HUES48 (cell line): ENCODE measurements at regions not wholly inside any gene's neighbourhood (a gene's known extent, or its start where the extent isn't known, plus 50 kb on each side); places are given as distances from the start of the nearest gene placed in this dataset.

Experiments used
- H3K27ac ChIP-seq: one replicate; pipeline ENCODE4 v1.7.0; 2013; ENCODE audit warnings: low read depth, low read length, inconsistent platforms
- H3K27me3 ChIP-seq: 2 replicates; pipeline ENCODE4 v1.6.1; 2013; ENCODE audit warnings: mild to moderate bottlenecking, low read length; ENCODE audit not compliant: control insufficient read depth, insufficient read depth
- H3K36me3 ChIP-seq: 2 replicates; pipeline ENCODE4 v1.6.1; 2013; ENCODE audit warnings: low read length; ENCODE audit not compliant: control insufficient read depth, insufficient read depth
- H3K4me1 ChIP-seq: 2 replicates; pipeline ENCODE4 v1.6.1; 2013; ENCODE audit warnings: mild to moderate bottlenecking, low read length; ENCODE audit not compliant: control insufficient read depth, insufficient read depth
- H3K4me3 ChIP-seq: 2 replicates; pipeline ENCODE4 v1.5.1; 2013; ENCODE audit warnings: mild to moderate bottlenecking, low read depth, low read length
- H3K9ac ChIP-seq: 2 replicates; pipeline ENCODE4 v1.6.1; 2013; ENCODE audit warnings: mild to moderate bottlenecking, low read depth, low read length, moderate library complexity
- H3K9me3 ChIP-seq: 2 replicates; pipeline ENCODE4 v1.6.1; 2013; ENCODE audit warnings: low read length; ENCODE audit not compliant: control insufficient read depth, insufficient read depth

GRCh38 chr13:107293924-107294323, 726.0 kb upstream of the ARGLU1 start:
- H3K9me3 ChIP-seq = no peaks in the 10 kb centered on the region
- H3K4me3 ChIP-seq = no peak overlapping the region
- H3K9ac ChIP-seq = no peak overlapping the region
- H3K27ac ChIP-seq = no peak overlapping the region
- H3K36me3 ChIP-seq = no peaks in the 10 kb centered on the region
- peaks cover 3% of the 10 kb centered on the region; the same call in 1 of the 2 replicates for H3K4me1 ChIP-seq
- no peaks in the 10 kb centered on the region for H3K27me3 ChIP-seq

- Histone ChIP-seq H3K9ac (no peak overlapping the region), H3K9me3 (no peaks in the 10 kb centered on the region), H3K27me3 (no peaks in the 10 kb centered on the region), H3K4me1 (peaks cover 3% of the 10 kb centered on the region; the same call in 1 of the 2 replicates), H3K27ac (no peak overlapping the region), H3K36me3 (no peaks in the 10 kb centered on the region), H3K4me3 (no peak overlapping the region)
Measured at GRCh38 chr13:107291875-107292274, 723.9 kb upstream of the ARGLU1 start.

GRCh38 chr13:107289540-107289939, 721.6 kb upstream of the ARGLU1 start:
- Histone ChIP-seq H3K27me3 (no peaks in the 10 kb centered on the region), H3K4me1 (no peaks in the 10 kb centered on the region), H3K9ac (no peak overlapping the region), H3K9me3 (no peaks in the 10 kb centered on the region), H3K27ac (no peak overlapping the region), H3K4me3 (no peak overlapping the region), H3K36me3 (no peaks in the 10 kb centered on the region)

- Histone ChIP-seq H3K27me3 (no peaks in the 10 kb centered on the region), H3K9me3 (no peaks in the 10 kb centered on the region), H3K4me1 (no peaks in the 10 kb centered on the region), H3K9ac (no peak overlapping the region), H3K4me3 (no peak overlapping the region), H3K36me3 (no peaks in the 10 kb centered on the region), H3K27ac (no peak overlapping the region)
Measured at GRCh38 chr13:107284173-107284572, 716.2 kb upstream of the ARGLU1 start.

- H3K27me3 ChIP-seq = no peaks in the 10 kb centered on the region
- no peak overlapping the region for H3K9ac ChIP-seq
- no peaks in the 10 kb centered on the region for H3K9me3 ChIP-seq
- H3K27ac ChIP-seq = no peak overlapping the region
- H3K4me1 ChIP-seq = no peaks in the 10 kb centered on the region
- H3K36me3 ChIP-seq = no peaks in the 10 kb centered on the region
- no peak overlapping the region for H3K4me3 ChIP-seq
Measured at GRCh38 chr13:107277911-107278310, 710.0 kb upstream of the ARGLU1 start.

GRCh38 chr13:107276936-107277335, 709.0 kb upstream of the ARGLU1 start:
- Histone ChIP-seq H3K4me3 (no peak overlapping the region), H3K27me3 (no peaks in the 10 kb centered on the region), H3K27ac (no peak overlapping the region), H3K4me1 (no peaks in the 10 kb centered on the region), H3K9ac (no peak overlapping the region), H3K36me3 (no peaks in the 10 kb centered on the region), H3K9me3 (no peaks in the 10 kb centered on the region)

GRCh38 chr13:107275945-107276614, 708.1 kb upstream of the ARGLU1 start:
- Histone ChIP-seq H3K27ac (no peak overlapping the region), H3K36me3 (no peaks in the 10 kb centered on the region), H3K9ac (no peak overlapping the region), H3K4me3 (no peak overlapping the region), H3K4me1 (0 out of 2 replicates have a peak, but pooled peaks cover under 1% of the 10 kb centered on the region), H3K27me3 (no peaks in the 10 kb centered on the region), H3K9me3 (no peaks in the 10 kb centered on the region)

- Histone ChIP-seq H3K4me3 (no peak overlapping the region), H3K9me3 (no peaks in the 10 kb centered on the region), H3K27ac (no peak overlapping the region)
Measured at GRCh38 chr13:107275312-107275711, 707.4 kb upstream of the ARGLU1 start.

GRCh38 chr13:107271227-107271626, 703.3 kb upstream of the ARGLU1 start:
- no peak overlapping the region for H3K27ac ChIP-seq
- H3K36me3 ChIP-seq = no peaks in the 10 kb centered on the region
- H3K4me3 ChIP-seq = no peak overlapping the region
- no peaks in the 10 kb centered on the region for H3K27me3 ChIP-seq
- 0 out of 2 replicates have a peak, but pooled peaks cover 3% of the 10 kb centered on the region for H3K4me1 ChIP-seq
- no peak overlapping the region for H3K9ac ChIP-seq
- H3K9me3 ChIP-seq = no peaks in the 10 kb centered on the region

More at GRCh38 chr13:107275312-107275711, 707.4 kb upstream of the ARGLU1 start:
- no peaks in the 10 kb centered on the region for H3K36me3 ChIP-seq
- H3K9ac ChIP-seq = no peak overlapping the region
- H3K27me3 ChIP-seq = no peaks in the 10 kb centered on the region
- H3K4me1 ChIP-seq = 0 out of 2 replicates have a peak, but pooled peaks cover 3% of the 10 kb centered on the region

GRCh38 chr13:107266657-107267056, 698.7 kb upstream of the ARGLU1 start:
- no peaks in the 10 kb centered on the region for H3K36me3 ChIP-seq
- no peaks in the 10 kb centered on the region for H3K9me3 ChIP-seq
- H3K27ac ChIP-seq = no peak overlapping the region
- 0 out of 2 replicates have a peak, but pooled peaks cover 3% of the 10 kb centered on the region for H3K4me1 ChIP-seq
- H3K4me3 ChIP-seq = no peak overlapping the region
- H3K27me3 ChIP-seq = no peaks in the 10 kb centered on the region
- no peak overlapping the region for H3K9ac ChIP-seq

GRCh38 chr13:107258599-107259187, 690.8 kb upstream of the ARGLU1 start:
- Histone ChIP-seq H3K9me3 (no peaks in the 10 kb centered on the region), H3K27ac (no peak overlapping the region), H3K4me3 (no peak overlapping the region), H3K36me3 (no peaks in the 10 kb centered on the region), H3K27me3 (no peaks in the 10 kb centered on the region), H3K4me1 (no peaks in the 10 kb centered on the region), H3K9ac (no peak overlapping the region)
